Natural killer cell treated with Interleukin-12 subunit alpha and Interleukin-12 subunit beta and Interleukin-15 and Interleukin-18, amount 100 ng/mL, for 72 hours (primary cell): ENCODE measurements at regions not wholly inside any gene's neighbourhood (a gene's known extent, or its start where the extent isn't known, plus 50 kb on each side); places are given as distances from the start of the nearest gene placed in this dataset.
"Not testable (repeated sequence)": the region's sequence is repeated elsewhere in the genome, so short reads cannot be mapped to it uniquely, and the experiment has no call there.

Experiments used
- ATAC-seq, 2 donors: fragments of 150-1000 bp; cut with Tn5 transposase in 1 of 2; sonication (Bioruptor Pico), chemical (Tn5 transposase) in 1 of 2; 2 replicates each; pipeline ENCODE4 v1.10.0; 2021
- DNase-seq: peaks from one replicate; pipeline ENCODE4 v3.0.0; 2022; ENCODE audit warnings: low spot score
- H3K27ac Mint-ChIP-seq, 2 donors: 1 replicate in 1 of 2; 2 replicates in 1 of 2; pipeline ENCODE4 v1.8.0; 2022; ENCODE audit warnings: mixed read lengths in 2 of 2, mild to moderate bottlenecking in 1 of 2, moderate library complexity in 1 of 2
- H3K27me3 Mint-ChIP-seq, 2 donors: 1 replicate in 1 of 2; 2 replicates in 1 of 2; pipeline ENCODE4 v1.8.0; 2022; ENCODE audit warnings: mixed read lengths in 2 of 2
- H3K36me3 Mint-ChIP-seq: one replicate; pipeline ENCODE4 v1.8.0; 2022; ENCODE audit warnings: mixed read lengths
- H3K4me1 Mint-ChIP-seq, 2 donors: 1 replicate in 1 of 2; 2 replicates in 1 of 2; pipeline ENCODE4 v1.8.0; 2022; ENCODE audit warnings: low read depth in 2 of 2, mixed read lengths in 2 of 2, mild to moderate bottlenecking in 1 of 2
- H3K4me3 Mint-ChIP-seq: one replicate; pipeline ENCODE4 v1.8.0; 2022; ENCODE audit warnings: mixed read lengths
- H3K9me3 Mint-ChIP-seq: 2 replicates; pipeline ENCODE4 v1.8.0; 2022; ENCODE audit warnings: mixed read lengths

- H3K4me1 Mint-ChIP-seq, H3K4me3 Mint-ChIP-seq, DNase-seq, ATAC-seq, H3K27ac Mint-ChIP-seq, H3K27me3 Mint-ChIP-seq: not testable (repeated sequence)
- peaks cover 21% of the 10 kb centered on the region for H3K9me3 Mint-ChIP-seq
- H3K36me3 Mint-ChIP-seq: peaks cover 12% of the 10 kb centered on the region
These were observed 472.5 kb upstream of the SOX9 start for GRCh38 chr17:71648342-71648741.

DNA sequence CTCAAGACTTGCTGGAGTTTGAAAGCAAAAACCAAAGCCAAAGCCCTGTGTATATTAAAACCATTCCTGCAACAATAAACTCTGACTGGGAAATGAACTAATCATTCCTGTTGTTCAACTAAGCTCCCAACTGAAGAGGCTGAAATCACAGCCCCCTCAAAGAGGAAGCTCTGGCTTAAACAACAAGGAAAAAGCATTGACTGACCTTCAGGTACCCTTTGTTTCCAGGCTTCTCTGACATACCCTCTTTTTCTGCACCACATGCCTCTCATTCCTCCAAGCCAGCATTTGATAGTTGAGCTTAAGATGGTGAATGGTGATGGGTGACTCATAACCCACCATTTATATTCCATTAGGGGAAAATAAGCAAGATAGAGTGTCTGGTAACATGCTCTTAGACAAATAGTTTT, 470.9 kb upstream of the SOX9 start:
- DNase-seq (no peak), ATAC-seq (no peak)
- H3K4me1 Mint-ChIP-seq: no peaks in the 10 kb centered on the region
- H3K9me3 Mint-ChIP-seq: peaks cover 16% of the 10 kb centered on the region
- no peaks in the 10 kb centered on the region for H3K27me3 Mint-ChIP-seq
- peaks cover 8% of the 10 kb centered on the region for H3K36me3 Mint-ChIP-seq
- no peak overlapping the region for H3K27ac Mint-ChIP-seq
- H3K4me3 Mint-ChIP-seq: no peak overlapping the region

DNA sequence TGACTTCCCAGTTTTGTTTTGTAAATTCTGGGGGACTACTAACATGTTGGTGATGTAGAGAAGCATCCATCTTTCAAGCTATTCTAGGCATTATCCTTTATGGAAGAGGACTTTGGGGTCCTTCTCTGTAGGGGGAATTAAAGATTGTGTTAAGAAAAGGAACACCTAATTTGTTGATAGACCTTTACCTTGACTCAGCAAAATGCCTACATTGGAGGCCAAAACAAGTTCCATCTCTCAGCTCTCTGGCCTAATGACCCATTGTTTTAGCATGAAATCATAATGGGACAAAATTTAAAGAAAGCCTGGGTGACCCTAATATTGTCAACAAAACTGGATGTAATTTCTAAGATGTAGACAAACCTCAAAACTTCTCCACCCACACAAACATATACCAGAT, 465.3 kb upstream of the SOX9 start:
- H3K4me3 Mint-ChIP-seq: no peak overlapping the region
- H3K4me1 Mint-ChIP-seq: no peaks in the 10 kb centered on the region
- no peak overlapping the region for H3K27ac Mint-ChIP-seq
- H3K9me3 Mint-ChIP-seq: peaks cover 9% of the 10 kb centered on the region
- H3K27me3 Mint-ChIP-seq: no peaks in the 10 kb centered on the region
- H3K36me3 Mint-ChIP-seq: no peaks in the 10 kb centered on the region
- ATAC-seq: no peak
- no peak for DNase-seq

DNA sequence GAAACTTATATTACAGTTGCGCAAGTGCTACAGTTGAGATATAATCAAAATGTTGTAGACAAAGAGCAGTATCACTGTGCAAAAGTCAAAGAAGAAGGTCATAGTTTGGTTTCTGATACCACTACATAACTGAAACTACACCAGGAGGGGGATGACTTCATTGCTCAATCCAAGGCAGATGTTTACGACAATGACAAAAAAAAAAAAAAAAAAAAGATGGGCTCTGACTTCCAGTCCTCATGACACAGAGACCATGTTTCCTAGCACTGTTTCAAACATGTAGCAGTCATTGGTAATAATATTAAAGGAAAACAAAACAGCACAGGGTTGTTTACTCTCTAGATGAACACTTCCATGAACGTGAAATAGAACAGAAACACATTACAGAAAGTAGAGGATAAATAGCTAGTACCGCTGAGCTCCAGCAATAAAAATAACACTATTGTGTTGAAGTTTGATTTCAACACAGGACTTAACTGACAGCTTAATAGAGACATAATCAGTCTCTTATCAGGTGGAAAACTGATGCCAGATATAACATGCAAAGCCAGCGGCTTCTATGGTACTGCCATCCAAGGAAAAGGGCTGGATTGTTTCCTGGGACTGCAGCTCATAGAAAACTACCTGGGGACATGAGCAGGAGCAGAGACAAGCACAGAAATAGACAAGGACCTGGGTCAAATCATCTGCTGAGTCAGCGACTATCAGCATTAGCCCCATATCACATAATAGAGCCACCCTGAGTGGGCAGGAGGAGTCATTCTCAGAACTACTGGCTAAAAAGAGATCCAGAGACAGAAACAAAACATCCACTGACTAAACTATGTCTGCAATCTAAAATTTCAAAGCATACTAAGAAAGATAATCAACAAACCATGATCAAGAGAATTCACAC, 463.6 kb upstream of the SOX9 start:
- Mint-ChIP-seq H3K36me3 (no peaks in the 10 kb centered on the region), H3K9me3 (peaks cover 4% of the 10 kb centered on the region), H3K4me1 (no peaks in the 10 kb centered on the region), H3K4me3 (no peak overlapping the region), H3K27me3 (no peaks in the 10 kb centered on the region), H3K27ac (no peak overlapping the region)
- DNase-seq: no peak
- ATAC-seq: no peak

- Mint-ChIP-seq H3K36me3 (no peaks in the 10 kb centered on the region), H3K27ac (no peak overlapping the region), H3K4me3 (no peak overlapping the region), H3K4me1 (no peaks in the 10 kb centered on the region), H3K9me3 (peaks cover 10% of the 10 kb centered on the region), H3K27me3 (no peaks in the 10 kb centered on the region)
- ATAC-seq (no peak), DNase-seq (no peak)
These were observed 461.8 kb upstream of the SOX9 start for GRCh38 chr17:71658996-71659395.

DNA sequence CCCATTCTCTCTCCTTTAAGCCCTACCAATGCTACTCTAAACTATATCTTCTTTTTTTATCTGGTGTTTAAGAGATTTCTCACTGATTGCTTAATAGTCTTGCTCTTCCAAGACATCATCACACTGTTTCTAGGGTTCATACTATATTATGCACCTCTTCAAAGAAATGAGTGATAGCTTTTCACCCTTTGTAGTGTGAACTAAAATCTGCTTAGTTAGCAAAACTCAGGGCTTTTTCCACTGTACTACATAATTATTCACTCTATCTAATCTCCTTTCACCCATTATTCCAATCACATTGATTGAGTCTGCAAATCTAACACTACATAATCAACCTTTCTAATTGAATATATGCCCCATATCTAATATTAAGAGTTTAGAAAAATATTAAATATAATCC, 456.0 kb upstream of the SOX9 start:
- Mint-ChIP-seq H3K27ac (no peak overlapping the region), H3K9me3 (peaks cover 22% of the 10 kb centered on the region), H3K36me3 (no peaks in the 10 kb centered on the region), H3K27me3 (no peaks in the 10 kb centered on the region), H3K4me3 (no peak overlapping the region), H3K4me1 (no peaks in the 10 kb centered on the region)
- ATAC-seq: no peak
- no peak for DNase-seq

DNA sequence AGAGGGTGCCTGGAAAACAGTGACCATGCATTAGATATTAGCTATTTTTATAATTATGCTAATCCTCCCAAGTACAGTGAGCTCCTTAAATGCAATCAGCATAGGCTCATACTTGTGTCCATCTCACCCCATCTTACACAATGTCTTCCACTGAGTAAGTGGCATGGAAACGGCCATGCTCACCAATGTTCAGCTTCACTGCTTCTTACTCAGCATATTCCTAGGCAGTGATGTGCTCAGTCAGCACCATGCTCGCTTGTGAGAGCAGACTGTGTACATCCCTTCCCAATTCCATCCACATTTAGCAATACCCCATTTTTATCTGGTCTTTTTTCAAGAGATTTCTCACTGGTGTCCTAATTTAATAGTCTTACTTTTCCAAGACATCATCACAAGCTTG, 454.8 kb upstream of the SOX9 start:
- no peak overlapping the region for H3K27ac Mint-ChIP-seq

GRCh38 chr17:71667661-71668060, 453.2 kb upstream of the SOX9 start:
- Mint-ChIP-seq H3K27ac (no peak overlapping the region), H3K4me3 (no peak overlapping the region), H3K4me1 (no peaks in the 10 kb centered on the region), H3K36me3 (no peaks in the 10 kb centered on the region), H3K27me3 (no peaks in the 10 kb centered on the region), H3K9me3 (peaks cover 25% of the 10 kb centered on the region)
- no peak for ATAC-seq
- no peak for DNase-seq

More for the DNA sequence above, 454.8 kb upstream of the SOX9 start:
- Mint-ChIP-seq H3K27me3 (no peaks in the 10 kb centered on the region), H3K9me3 (peaks cover 25% of the 10 kb centered on the region), H3K4me3 (no peak overlapping the region), H3K36me3 (no peaks in the 10 kb centered on the region), H3K4me1 (no peaks in the 10 kb centered on the region)
- ATAC-seq (no peak), DNase-seq (no peak)

DNA sequence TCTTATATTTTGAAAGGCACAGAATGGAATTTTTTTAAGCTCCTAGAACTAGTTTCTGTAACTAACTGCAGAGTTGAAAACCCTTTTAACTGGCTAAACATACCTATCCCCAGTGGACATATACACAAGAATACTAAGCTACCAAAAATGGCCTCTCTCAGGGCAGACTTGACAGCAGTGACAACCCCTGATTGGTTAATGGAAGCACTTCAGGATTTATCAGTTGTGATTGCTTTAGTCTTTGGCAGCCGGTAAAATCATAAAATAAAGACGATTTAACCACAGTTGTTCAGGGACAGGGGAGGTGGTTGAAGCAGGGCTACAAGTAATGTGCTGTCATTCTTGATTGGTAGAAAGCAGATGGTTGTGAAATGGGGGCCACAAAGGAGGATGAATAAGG, 452.0 kb upstream of the SOX9 start:
- Mint-ChIP-seq H3K4me1 (no peaks in the 10 kb centered on the region), H3K27ac (no peak overlapping the region), H3K36me3 (no peaks in the 10 kb centered on the region), H3K9me3 (peaks cover 21% of the 10 kb centered on the region), H3K27me3 (no peaks in the 10 kb centered on the region), H3K4me3 (no peak overlapping the region)
- ATAC-seq: no peak
- no peak for DNase-seq

GRCh38 chr17:71677439-71677838, 443.4 kb upstream of the SOX9 start:
- no peak overlapping the region for H3K4me3 Mint-ChIP-seq
- ATAC-seq (no peak), DNase-seq (no peak)
- no peaks in the 10 kb centered on the region for H3K36me3 Mint-ChIP-seq
- peaks cover 13% of the 10 kb centered on the region for H3K9me3 Mint-ChIP-seq
- no peaks in the 10 kb centered on the region for H3K4me1 Mint-ChIP-seq
- no peaks in the 10 kb centered on the region for H3K27me3 Mint-ChIP-seq
- no peak overlapping the region for H3K27ac Mint-ChIP-seq

DNA sequence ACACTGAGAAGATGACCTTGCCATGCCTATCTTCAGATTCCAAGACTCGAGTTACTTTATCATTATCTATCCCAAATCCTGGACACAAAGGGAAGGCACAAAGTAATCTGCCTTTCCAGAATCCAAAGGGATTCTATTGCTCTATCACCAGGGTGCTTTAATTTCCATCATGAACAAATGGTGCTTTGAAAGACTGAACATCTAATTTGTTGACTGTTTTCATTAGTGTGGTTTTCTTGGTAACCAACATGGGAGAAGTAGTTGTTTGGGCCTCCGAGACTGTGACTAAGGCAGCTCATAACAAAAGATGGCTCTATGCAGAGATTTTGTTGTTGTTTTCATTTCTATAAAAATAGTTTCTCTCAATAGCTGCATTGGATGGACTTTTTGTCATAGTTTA, 441.0 kb upstream of the SOX9 start:
- Mint-ChIP-seq H3K4me1 (no peaks in the 10 kb centered on the region), H3K27me3 (no peaks in the 10 kb centered on the region)
- no peak for ATAC-seq

DNA sequence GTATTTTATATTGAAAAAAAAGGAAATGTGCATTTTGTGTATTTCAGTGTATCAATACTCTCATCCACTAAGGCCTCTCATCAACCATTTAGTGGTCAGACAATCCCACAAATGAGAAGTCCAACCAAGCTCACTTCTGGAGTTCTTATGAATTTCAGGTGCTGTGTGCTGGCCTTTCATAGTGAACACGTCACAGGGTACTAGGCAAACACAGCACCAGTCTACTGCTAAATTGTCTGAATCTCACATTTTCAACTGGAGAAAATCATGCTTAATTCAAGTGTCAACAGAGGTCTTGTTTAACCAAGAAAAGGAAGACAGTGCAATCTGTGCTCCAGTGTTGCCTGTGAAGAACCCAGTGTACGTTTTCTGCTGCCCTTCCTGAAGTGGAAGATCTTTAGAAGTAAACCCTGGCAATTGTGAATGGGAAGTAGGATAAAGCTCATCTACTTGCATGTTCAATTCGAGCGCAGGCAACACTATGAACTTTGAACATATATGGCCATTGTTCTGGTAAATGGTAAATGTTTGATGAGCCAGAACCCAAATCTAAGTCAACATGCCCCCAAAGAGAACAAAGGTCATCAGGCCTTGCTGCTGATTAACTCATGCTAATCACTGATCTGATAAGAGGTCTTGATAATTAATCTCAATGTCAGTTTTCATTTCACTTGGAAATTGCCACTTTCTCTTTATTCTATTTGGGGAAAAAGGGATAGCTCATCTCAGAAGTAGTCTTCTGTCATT, 439.2 kb upstream of the SOX9 start:
- Mint-ChIP-seq H3K4me3 (no peak overlapping the region), H3K27ac (no peak overlapping the region), H3K4me1 (no peaks in the 10 kb centered on the region), H3K9me3 (peaks cover 20% of the 10 kb centered on the region), H3K27me3 (no peaks in the 10 kb centered on the region), H3K36me3 (no peaks in the 10 kb centered on the region)
- DNase-seq (no peak), ATAC-seq (no peak)

More for the DNA sequence above, 441.0 kb upstream of the SOX9 start:
- DNase-seq: no peak
- Mint-ChIP-seq H3K27ac (no peak overlapping the region), H3K9me3 (peaks cover 20% of the 10 kb centered on the region), H3K36me3 (no peaks in the 10 kb centered on the region), H3K4me3 (no peak overlapping the region)

GRCh38 chr17:71682174-71682494, 438.7 kb upstream of the SOX9 start:
- Mint-ChIP-seq H3K27ac (no peak overlapping the region), H3K36me3 (no peaks in the 10 kb centered on the region), H3K4me1 (no peaks in the 10 kb centered on the region), H3K27me3 (no peaks in the 10 kb centered on the region), H3K9me3 (peaks cover 20% of the 10 kb centered on the region), H3K4me3 (no peak overlapping the region)
- no peak for ATAC-seq
- no peak for DNase-seq

DNA sequence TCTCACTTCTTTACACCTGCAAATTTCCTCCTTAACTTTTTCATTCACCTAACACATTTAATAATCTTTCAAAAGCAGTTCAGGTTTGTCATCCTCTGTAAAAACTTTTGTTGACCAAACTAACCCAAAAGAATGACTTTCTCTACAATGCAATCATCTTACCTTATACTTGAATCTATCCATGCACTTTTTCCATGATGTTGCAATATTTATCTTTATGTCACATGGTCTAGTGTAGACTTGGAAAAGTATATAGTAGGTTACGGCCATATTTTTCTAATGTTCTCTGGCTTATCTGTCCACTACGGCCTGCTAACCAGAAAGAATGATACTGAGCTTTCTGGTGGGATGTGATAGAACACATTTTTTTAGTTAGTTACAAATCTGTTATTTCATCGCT, 431.0 kb upstream of the SOX9 start:
- H3K4me1 Mint-ChIP-seq: no peaks in the 10 kb centered on the region
- no peak overlapping the region for H3K4me3 Mint-ChIP-seq
- no peak for ATAC-seq

More for the DNA sequence above, 431.0 kb upstream of the SOX9 start:
- H3K27me3 Mint-ChIP-seq: no peaks in the 10 kb centered on the region
- no peak for DNase-seq
- peaks cover 7% of the 10 kb centered on the region for H3K36me3 Mint-ChIP-seq
- no peak overlapping the region for H3K27ac Mint-ChIP-seq
- H3K9me3 Mint-ChIP-seq: peaks cover 6% of the 10 kb centered on the region
